PFSK-1 (cell line): ENCODE measurements at regions not wholly inside any gene's neighbourhood (a gene's known extent, or its start where the extent isn't known, plus 50 kb on each side); places are given as distances from the start of the nearest gene placed in this dataset.

Experiments used
- POLR2AphosphoS5 ChIP-seq: IDR thresholded peaks from 2 replicates; pipeline ENCODE4 v1.6.1; 2012; ENCODE audit warnings: low read depth, mild to moderate bottlenecking, control low read depth, low read length, moderate library complexity
- REST ChIP-seq, 2 experiments: IDR thresholded peaks; 2 replicates each; pipeline versions ENCODE4 v1.6.1 to v1.8.0; 2011 to 2012; ENCODE audit warnings: low read depth in 2 of 2, low read length in 2 of 2, control low read depth in 1 of 2, inconsistent platforms in 1 of 2, mild to moderate bottlenecking in 1 of 2, moderate library complexity in 1 of 2; ENCODE audit not compliant: insufficient read depth in 1 of 2

DNA sequence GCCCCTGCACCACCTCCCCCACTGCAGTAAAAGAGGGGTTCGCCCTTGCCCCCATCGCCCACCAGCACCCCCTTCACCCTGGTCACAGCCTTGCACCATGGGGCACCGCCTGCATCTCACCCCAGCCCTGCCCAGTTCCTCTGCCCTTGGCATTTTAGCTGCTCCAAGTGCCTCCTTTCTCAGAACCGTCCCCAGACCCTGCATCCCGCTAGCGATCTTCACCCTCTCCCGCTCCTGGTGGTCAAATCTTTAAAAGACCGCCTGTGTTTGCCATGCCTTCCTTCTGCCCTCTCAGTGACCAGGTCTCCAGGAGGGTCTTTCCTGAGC is 114.7 kb upstream of the OTOS start:
- TF ChIP-seq REST (IDR thresholded peaks at IDR 0.05; ENCODE audit: insufficient read depth in 1 of 2, low read depth in 2 of 2, low read length in 2 of 2) (no peak), POLR2AphosphoS5 (no peak)
